ENCODE measurements at regions not wholly inside any gene's neighbourhood (a gene's known extent, or its start where the extent isn't known, plus 50 kb on each side); places are given as distances from the start of the nearest gene placed in this dataset.

GRCh38 chr16:79826732-79827475, 226.4 kb upstream of the MAF start:
- TF ChIP-seq CTCF (IDR thresholded peaks at IDR 0.05) (no peak), POLR2A (IDR thresholded peaks at IDR 0.05) (no peak)

All from right lobe of liver (tissue), 4 donors.